GM23248 (cell line): ENCODE measurements at regions not wholly inside any gene's neighbourhood (a gene's known extent, or its start where the extent isn't known, plus 50 kb on each side); places are given as distances from the start of the nearest gene placed in this dataset.

Experiments used
- DNase-seq: peaks from one replicate; pipeline ENCODE4 v3.0.0-alpha.2; 2015
- H2AFZ ChIP-seq: fragments of 200-600 bp; sonication (generic); 2 replicates; pipeline ENCODE4 v1.6.1; 2016; ENCODE audit warnings: antibody characterized with exemption
- H3F3A ChIP-seq: fragments of 200-600 bp; sonication (generic); 2 replicates; pipeline ENCODE4 v1.6.1; 2016; ENCODE audit warnings: mild to moderate bottlenecking, antibody characterized with exemption, mixed run types; ENCODE audit not compliant: insufficient read depth
- H3K27ac ChIP-seq: fragments of 200-600 bp; sonication (generic); 2 replicates; pipeline ENCODE4 v1.5.1; 2016; ENCODE audit warnings: mild to moderate bottlenecking
- H3K27me3 ChIP-seq: fragments of 200-600 bp; sonication (generic); replicated peaks from 2 replicates; pipeline ENCODE4 v1.6.1; 2016; ENCODE audit warnings: mild to moderate bottlenecking; ENCODE audit not compliant: insufficient read depth
- H3K36me3 ChIP-seq: fragments of 200-600 bp; sonication (generic); 2 replicates; pipeline ENCODE4 v1.6.1; 2016; ENCODE audit warnings: low read depth, mild to moderate bottlenecking
- H3K4me1 ChIP-seq: fragments of 200-600 bp; sonication (generic); 2 replicates; pipeline ENCODE4 v1.6.1; 2016; ENCODE audit warnings: mild to moderate bottlenecking; ENCODE audit not compliant: insufficient read depth
- H3K4me2 ChIP-seq: fragments of 200-600 bp; sonication (generic); one replicate; pipeline ENCODE4 v1.6.1; 2016; ENCODE audit warnings: mild to moderate bottlenecking; ENCODE audit not compliant: unreplicated experiment
- H3K4me3 ChIP-seq: fragments of 200-600 bp; sonication (generic); 2 replicates; pipeline ENCODE4 v1.5.1; 2016; ENCODE audit warnings: mild to moderate bottlenecking
- H3K79me2 ChIP-seq: fragments of 200-600 bp; sonication (generic); 2 replicates; pipeline ENCODE4 v1.6.1; 2016; ENCODE audit warnings: mild to moderate bottlenecking; ENCODE audit not compliant: insufficient read depth
- H3K9ac ChIP-seq: fragments of 200-600 bp; sonication (generic); 2 replicates; pipeline ENCODE4 v1.6.1; 2016; ENCODE audit warnings: mild to moderate bottlenecking
- H3K9me2 ChIP-seq: fragments of 200-600 bp; sonication (generic); 2 replicates; pipeline ENCODE4 v1.6.1; 2016; ENCODE audit warnings: mixed run types, mild to moderate bottlenecking, moderate library complexity; ENCODE audit not compliant: insufficient read depth
- H3K9me3 ChIP-seq: fragments of 200-600 bp; sonication (generic); one replicate; pipeline ENCODE4 v1.6.1; 2017; ENCODE audit warnings: low read depth
- H4K20me1 ChIP-seq: fragments of 200-600 bp; sonication (generic); 2 replicates; pipeline ENCODE4 v1.6.0; 2016; ENCODE audit not compliant: insufficient read depth
- EZH2 ChIP-seq: fragments of 200-600 bp; sonication (generic); IDR thresholded peaks from 2 replicates; pipeline ENCODE4 v1.6.1; 2018; ENCODE audit warnings: antibody characterized with exemption, mild to moderate bottlenecking; ENCODE audit not compliant: insufficient read depth, poor library complexity, severe bottlenecking
- EZH2phosphoT487 ChIP-seq: fragments of 200-600 bp; sonication (generic); IDR thresholded peaks from 2 replicates; pipeline ENCODE4 v1.6.1; 2018; ENCODE audit warnings: antibody characterized with exemption, moderate library complexity, mild to moderate bottlenecking, low read depth; ENCODE audit not compliant: insufficient read depth
- WGBS, 2 experiments: methylation state at CpG; one replicate each; pipeline ENCODE4 v1.1.6; 2015 to 2017; ENCODE audit warnings: low lambda C conversion rate in 2 of 2, low coverage in 1 of 2; ENCODE audit errors: missing lambda C conversion rate in 2 of 2; 5-methylcytosine and 5-hydroxymethylcytosine counted together
- in situ Hi-C: fragments of 300-500 bp; cut with MboI; formaldehyde crosslinking; loops from 2 replicates; pipeline ENCODE4 v1.15.0; 2020

GRCh38 chr7:54841772-54842697, 83.0 kb upstream of the SEC61G start:
- H2AFZ ChIP-seq: peak overlapping the region; percentile 46
- H3K27me3 ChIP-seq: no peaks in the 10 kb centered on the region
- TF ChIP-seq EZH2phosphoT487: no peak
- no peak for TF ChIP-seq EZH2
- H4K20me1 ChIP-seq: no peaks in the 10 kb centered on the region
- H3K4me3 ChIP-seq: no peak overlapping the region
- no peaks in the 10 kb centered on the region for H3K9me3 ChIP-seq
- in situ Hi-C loops: no loop called here
- no peak overlapping the region for H3K27ac ChIP-seq
- no peaks in the 10 kb centered on the region for H3K79me2 ChIP-seq
- WGBS, 2 experiments: 30 to 31% methylated on average over 8 of the region's 8 CpGs
- no peaks in the 10 kb centered on the region for H3K9me2 ChIP-seq
- peak; percentile 39 for DNase-seq
- peak overlapping the region; percentile 10 for H3K4me2 ChIP-seq
- H3K4me1 ChIP-seq: peaks cover 20% of the 10 kb centered on the region
- H3F3A ChIP-seq: 0 out of 2 replicates have a peak, but pooled peaks cover 7% of the 10 kb centered on the region
- no peak overlapping the region for H3K9ac ChIP-seq
- no peaks in the 10 kb centered on the region for H3K36me3 ChIP-seq

- no peak overlapping the region for H3K4me2 ChIP-seq
- no peak for DNase-seq
- no peaks in the 10 kb centered on the region for H3K79me2 ChIP-seq
- no peaks in the 10 kb centered on the region for H3K27me3 ChIP-seq
- H4K20me1 ChIP-seq: no peaks in the 10 kb centered on the region
- WGBS, 2 experiments: 76% methylated on average over 3 of the region's 3 CpGs
- H3K9me3 ChIP-seq: no peaks in the 10 kb centered on the region
- H2AFZ ChIP-seq: no peak overlapping the region
- H3F3A ChIP-seq: 0 out of 2 replicates have a peak, but pooled peaks cover 7% of the 10 kb centered on the region
- H3K9ac ChIP-seq: no peak overlapping the region
- TF ChIP-seq EZH2phosphoT487 (no peak), EZH2 (no peak)
- no peak overlapping the region for H3K4me3 ChIP-seq
- peaks cover 20% of the 10 kb centered on the region for H3K4me1 ChIP-seq
- H3K36me3 ChIP-seq: no peaks in the 10 kb centered on the region
- H3K9me2 ChIP-seq: no peaks in the 10 kb centered on the region
- H3K27ac ChIP-seq: no peak overlapping the region
- in situ Hi-C loops: no loop called here
Measured at GRCh38 chr7:54843841-54844355, 84.9 kb upstream of the SEC61G start.

DNA sequence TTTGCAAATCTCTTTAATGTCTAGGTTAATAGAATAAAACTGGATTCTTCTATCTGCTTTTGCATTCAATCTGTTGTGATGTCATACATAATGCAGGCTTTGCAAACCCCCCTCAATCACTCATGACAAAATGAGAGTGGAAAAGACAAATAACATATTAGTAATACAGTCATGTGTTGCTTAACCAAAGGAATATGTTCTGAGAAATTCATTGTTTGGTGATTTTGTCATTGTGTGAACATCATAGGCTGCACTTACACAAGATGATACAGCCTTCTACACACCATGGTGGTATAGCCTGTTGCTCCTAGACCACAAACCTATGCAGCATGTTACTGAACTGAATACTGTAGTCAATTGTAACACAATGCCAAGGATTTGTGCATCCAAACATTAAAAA, 87.3 kb upstream of the SEC61G start:
- Histone ChIP-seq H4K20me1 (no peaks in the 10 kb centered on the region), H3K9ac (no peak overlapping the region), H3K9me3 (no peaks in the 10 kb centered on the region), H2AFZ (no peak overlapping the region), H3K27ac (no peak overlapping the region), H3K4me3 (no peak overlapping the region), H3F3A (0 out of 2 replicates have a peak, but pooled peaks cover 7% of the 10 kb centered on the region), H3K4me1 (peaks cover 15% of the 10 kb centered on the region), H3K79me2 (no peaks in the 10 kb centered on the region), H3K36me3 (no peaks in the 10 kb centered on the region), H3K27me3 (no peaks in the 10 kb centered on the region), H3K4me2 (no peak overlapping the region), H3K9me2 (no peaks in the 10 kb centered on the region)
- TF ChIP-seq EZH2phosphoT487 (no peak), EZH2 (no peak)
- in situ Hi-C loops: no loop called here
- DNase-seq: peak; percentile 40

DNA sequence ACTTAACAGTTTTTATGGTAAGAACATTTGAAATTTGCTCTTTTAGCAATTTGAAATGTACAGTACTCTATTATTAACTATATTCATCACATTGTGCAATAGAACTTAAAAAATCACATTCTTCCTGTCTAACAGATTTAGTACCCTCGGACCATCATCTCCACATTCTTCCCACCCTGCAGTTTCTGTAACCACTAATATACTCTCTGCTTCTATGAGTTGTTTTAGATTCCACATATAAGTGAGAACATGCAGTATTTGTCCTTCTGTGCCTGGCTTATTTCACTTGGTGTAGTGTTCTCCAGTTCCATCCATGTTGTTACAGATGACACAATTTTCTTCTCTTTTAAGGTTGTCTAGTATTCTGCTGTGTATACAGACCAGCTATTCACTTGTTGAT, 88.9 kb upstream of the SEC61G start:
- DNase-seq: no peak
- no peaks in the 10 kb centered on the region for H3K36me3 ChIP-seq
- TF ChIP-seq EZH2phosphoT487 (no peak), EZH2 (no peak)
- 88 to 100% methylated on average over 1 of the region's 1 CpG for WGBS, 2 experiments
- no peaks in the 10 kb centered on the region for H3F3A ChIP-seq
- in situ Hi-C loops: no loop called here
- 0 out of 2 replicates have a peak, but pooled peaks cover under 1% of the 10 kb centered on the region for H3K4me1 ChIP-seq
- H3K9me3 ChIP-seq: no peaks in the 10 kb centered on the region
- no peaks in the 10 kb centered on the region for H3K9me2 ChIP-seq
- H3K4me3 ChIP-seq: no peak overlapping the region
- no peaks in the 10 kb centered on the region for H3K27me3 ChIP-seq
- H2AFZ ChIP-seq: no peak overlapping the region
- no peak overlapping the region for H3K27ac ChIP-seq
- H4K20me1 ChIP-seq: no peaks in the 10 kb centered on the region
- no peaks in the 10 kb centered on the region for H3K79me2 ChIP-seq
- no peak overlapping the region for H3K9ac ChIP-seq
- H3K4me2 ChIP-seq: no peak overlapping the region
